Epithelial cell of esophagus (primary cell): ENCODE measurements at regions not wholly inside any gene's neighbourhood (a gene's known extent, or its start where the extent isn't known, plus 50 kb on each side); places are given as distances from the start of the nearest gene placed in this dataset.
"Not testable (repeated sequence)": the region's sequence is repeated elsewhere in the genome, so short reads cannot be mapped to it uniquely, and the experiment has no call there.

Source experiments
- DNase-seq: peaks from one replicate; pipeline ENCODE4 v3.0.0; 2010; ENCODE audit warnings: low read depth
- H3K4me3 ChIP-seq: 2 replicates; pipeline ENCODE4 v1.5.1; 2011; ENCODE audit warnings: mild to moderate bottlenecking, low read length, control low read depth
- CTCF ChIP-seq: IDR thresholded peaks from 2 replicates; pipeline ENCODE4 v1.5.1; 2011; ENCODE audit warnings: low read depth, mild to moderate bottlenecking, low read length, control low read depth, inconsistent platforms; ENCODE audit not compliant: insufficient read depth; ENCODE audit errors: missing control alignments

GRCh38 chr1:190908691-190909090, 431.0 kb upstream of the BRINP3 start:
- no peak for TF ChIP-seq CTCF
- DNase-seq = no peak
- H3K4me3 ChIP-seq = no peak overlapping the region

DNA sequence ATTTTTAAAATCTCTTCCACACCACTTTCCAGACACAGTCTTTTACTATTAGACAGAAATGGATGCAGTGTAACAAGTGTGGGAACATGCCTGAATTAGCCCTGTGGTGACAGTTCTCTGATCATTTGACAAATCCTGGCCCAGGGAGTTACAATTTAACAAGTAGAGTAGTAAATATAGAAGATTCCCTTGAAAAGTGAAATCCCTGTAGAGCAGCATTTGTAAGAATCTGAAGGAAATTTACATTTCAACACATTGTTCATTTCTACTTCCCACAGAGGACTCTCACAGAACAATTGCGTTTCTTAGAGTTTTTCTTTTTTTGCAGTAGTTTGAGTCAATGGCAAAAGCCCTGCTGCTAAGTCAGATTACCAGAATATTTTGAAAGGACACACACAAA, 458.3 kb upstream of the BRINP3 start:
- no peak for DNase-seq
- no peak for TF ChIP-seq CTCF
- no peak overlapping the region for H3K4me3 ChIP-seq

DNA sequence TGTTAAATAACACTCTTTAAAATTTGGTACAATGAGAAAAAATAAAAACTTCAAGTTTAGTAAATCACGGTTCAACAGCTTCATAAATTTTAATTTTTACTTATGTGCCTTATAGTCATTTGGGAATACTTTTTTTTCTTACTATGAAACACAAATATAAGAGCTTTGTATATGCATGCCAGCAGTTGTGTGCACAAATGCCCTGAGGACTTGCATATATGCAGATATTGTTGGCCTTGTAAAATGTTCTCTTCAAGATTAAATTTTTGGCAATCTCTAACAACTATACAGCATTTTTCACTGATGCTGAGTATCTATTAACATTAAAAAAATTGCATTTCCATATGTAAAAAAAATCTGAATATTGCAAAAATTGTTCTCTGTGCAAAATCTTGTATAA, 458.7 kb upstream of the BRINP3 start:
- no peak overlapping the region for H3K4me3 ChIP-seq
- no peak for TF ChIP-seq CTCF
- no peak for DNase-seq

DNA sequence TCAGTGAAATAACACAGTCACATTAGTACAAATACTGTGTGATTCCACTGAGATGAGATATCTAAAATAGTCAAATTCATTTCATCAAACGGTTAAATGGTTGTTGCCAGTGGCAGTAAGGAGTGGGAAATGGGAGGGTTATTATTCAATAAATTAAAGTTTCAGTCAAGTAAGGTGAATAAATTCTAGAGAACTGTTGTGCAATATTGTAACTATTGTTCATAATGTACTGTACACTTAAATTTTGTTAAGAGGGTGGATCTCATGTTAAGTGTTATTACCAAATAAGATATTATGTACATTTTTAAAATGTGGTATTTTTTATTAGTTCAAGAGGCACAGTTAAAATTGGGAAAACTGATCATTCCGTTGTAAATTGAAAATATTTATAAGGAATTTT, 463.3 kb upstream of the BRINP3 start:
- TF ChIP-seq CTCF = no peak
- DNase-seq = no peak
- no peak overlapping the region for H3K4me3 ChIP-seq

GRCh38 chr1:190942475-190942874, 464.8 kb upstream of the BRINP3 start:
- TF ChIP-seq CTCF = no peak
- no peak for DNase-seq
- no peak overlapping the region for H3K4me3 ChIP-seq

GRCh38 chr1:190943722-190944121, 466.1 kb upstream of the BRINP3 start:
- not testable (repeated sequence) for H3K4me3 ChIP-seq, DNase-seq

- no peak for DNase-seq
- no peak for TF ChIP-seq CTCF
- H3K4me3 ChIP-seq = no peak overlapping the region
Observed at GRCh38 chr1:190949939-190950338, 472.3 kb upstream of the BRINP3 start.

DNA sequence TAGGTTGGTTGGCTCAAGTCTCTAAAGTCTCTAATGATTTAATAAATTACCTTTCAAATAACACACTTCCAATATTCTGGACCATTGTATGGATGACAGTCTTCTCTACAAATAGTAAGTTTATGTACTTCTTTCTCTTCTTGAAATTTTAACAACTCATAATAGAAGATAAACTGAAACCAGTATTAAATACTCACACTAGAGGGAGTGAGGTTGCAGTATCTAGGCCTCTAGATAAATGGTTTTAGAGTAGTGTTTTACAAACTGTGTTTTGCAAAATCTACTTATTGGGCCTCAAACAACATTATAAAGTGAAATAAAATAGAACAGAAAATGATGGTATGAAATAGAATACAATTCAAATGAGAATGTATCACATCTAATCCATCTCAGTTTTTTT, 479.9 kb upstream of the BRINP3 start:
- peak; percentile 6 for DNase-seq
- peak; percentile 5 for TF ChIP-seq CTCF
- H3K4me3 ChIP-seq = no peak overlapping the region
